H1 (cell line): ENCODE measurements at regions not wholly inside any gene's neighbourhood (a gene's known extent, or its start where the extent isn't known, plus 50 kb on each side); places are given as distances from the start of the nearest gene placed in this dataset.

Experiments used
- CTCF ChIA-PET: fragments of 300-600 bp; sonication (Branson Sonifier 250); formaldehyde crosslinking; loops from one replicate; lab custom pipeline; 2021; ENCODE audit not compliant: partially characterized antibody; lab: Charles Lee
- POLR2A ChIA-PET: fragments of 300-600 bp; sonication (Branson Sonifier 250); formaldehyde crosslinking; loops from one replicate; lab custom pipeline; 2021; ENCODE audit warnings: inconsistent platforms; ENCODE audit not compliant: partially characterized antibody; lab: Charles Lee
- DNase-seq, 2 experiments: peaks; one replicate each; pipeline versions ENCODE4 v3.0.0 to v3.0.0-alpha.2; 2010 to 2022; ENCODE audit warnings: low spot score in 2 of 2, low read depth in 1 of 2, mixed read lengths in 1 of 2
- FAIRE-seq: peaks from 2 replicates; lab custom pipeline; 2011; peaks lifted over from hg19 to GRCh38; lab: Jason Lieb, UNC
- H2AFZ ChIP-seq: 2 replicates; pipeline ENCODE4 v1.8.1; 2012; ENCODE audit warnings: low read length, inconsistent platforms
- H2AK5ac ChIP-seq: 2 replicates; pipeline ENCODE4 v1.6.1; 2013; ENCODE audit warnings: low read depth, low read length
- H2BK120ac ChIP-seq: replicated peaks from 2 replicates; pipeline ENCODE3; 2013; ENCODE audit warnings: low read depth, low read length, inconsistent platforms
- H2BK12ac ChIP-seq: 2 replicates; pipeline ENCODE4 v1.6.1; 2013; ENCODE audit warnings: low read depth, low read length
- H2BK15ac ChIP-seq: 2 replicates; pipeline ENCODE4 v1.6.1; 2013; ENCODE audit warnings: low read length
- H2BK20ac ChIP-seq: 2 replicates; pipeline ENCODE4 v1.6.1; 2013; ENCODE audit warnings: low read length
- H2BK5ac ChIP-seq: 2 replicates; pipeline ENCODE4 v1.6.1; 2013; ENCODE audit warnings: low read depth, low read length
- H3K14ac ChIP-seq: 2 replicates; pipeline ENCODE4 v1.6.1; 2013; ENCODE audit warnings: inconsistent platforms; ENCODE audit not compliant: insufficient read length
- H3K18ac ChIP-seq: 2 replicates; pipeline ENCODE4 v1.6.1; 2013; ENCODE audit warnings: low read length; ENCODE audit errors: extremely low read depth
- H3K23ac ChIP-seq: 2 replicates; pipeline ENCODE4 v1.6.1; 2013; ENCODE audit warnings: inconsistent platforms; ENCODE audit not compliant: insufficient read length
- H3K23me2 ChIP-seq: 2 replicates; pipeline ENCODE4 v1.6.1; 2013; ENCODE audit warnings: low read depth, low read length
- H3K27ac ChIP-seq: 2 replicates; pipeline ENCODE4 v1.6.1; 2011; ENCODE audit warnings: low read depth, low read length, inconsistent platforms
- H3K27me3 ChIP-seq, 4 experiments: replicated peaks in 1 of 4; 1 replicate in 1 of 4; 2 replicates in 3 of 4; pipeline versions ENCODE4 v1.6.1 to v1.8.1; 2011 to 2013; ENCODE audit warnings: low read length in 3 of 4, mild to moderate bottlenecking in 3 of 4, inconsistent platforms in 2 of 4, mixed read lengths in 2 of 4, moderate library complexity in 1 of 4; ENCODE audit not compliant: control insufficient read depth in 3 of 4, insufficient read depth in 3 of 4; ENCODE audit errors: extremely low read depth in 1 of 4
- H3K36me3 ChIP-seq, 4 experiments: 2 replicates each; pipeline versions ENCODE4 v1.6.1 to v1.8.1; 2011 to 2013; ENCODE audit warnings: mild to moderate bottlenecking in 4 of 4, low read length in 3 of 4, moderate library complexity in 2 of 4, control low read depth in 1 of 4, inconsistent platforms in 1 of 4; ENCODE audit not compliant: insufficient read depth in 4 of 4, control insufficient read depth in 2 of 4
- H3K4ac ChIP-seq: replicated peaks from 2 replicates; pipeline ENCODE3; 2013; ENCODE audit warnings: low read length, low read depth, mixed read lengths, inconsistent platforms; ENCODE audit not compliant: insufficient read length
- H3K4me1 ChIP-seq, 4 experiments: replicated peaks in 1 of 4; 1 replicate in 1 of 4; 2 replicates in 3 of 4; pipeline versions ENCODE4 v1.6.1 to v1.8.1; 2011 to 2013; ENCODE audit warnings: low read length in 3 of 4, inconsistent platforms in 2 of 4, mixed read lengths in 1 of 4; ENCODE audit not compliant: insufficient read depth in 4 of 4, control insufficient read depth in 3 of 4
- H3K4me2 ChIP-seq, 2 experiments: 2 replicates each; pipeline versions ENCODE4 v1.6.1 to v1.8.1; 2011 to 2013; ENCODE audit warnings: low read depth in 2 of 2, low read length in 2 of 2, control low read depth in 1 of 2, inconsistent platforms in 1 of 2, mild to moderate bottlenecking in 1 of 2; ENCODE audit not compliant: insufficient read depth in 1 of 2
- H3K4me3 ChIP-seq, 4 experiments: fragments of 200-600, 300-600 bp in 1 of 4; sonication (generic), shearing (Covaris generic), sonication (Bioruptor Twin) in 1 of 4; 2 replicates each; pipeline versions ENCODE4 v1.5.1 to v1.8.1; 2011 to 2016; ENCODE audit warnings: low read length in 4 of 4, low read depth in 3 of 4, control low read depth in 2 of 4, inconsistent platforms in 2 of 4, mild to moderate bottlenecking in 2 of 4, mixed read lengths in 1 of 4, moderate library complexity in 1 of 4; ENCODE audit not compliant: insufficient read depth in 2 of 4; ENCODE audit errors: extremely low read depth in 1 of 4
- H3K56ac ChIP-seq: replicated peaks from 2 replicates; pipeline ENCODE3; 2013; ENCODE audit warnings: low read depth, mild to moderate bottlenecking, mixed read lengths, low read length, inconsistent platforms; ENCODE audit not compliant: insufficient read length
- H3K79me1 ChIP-seq: 2 replicates; pipeline ENCODE4 v1.6.1; 2013; ENCODE audit warnings: low read depth, low read length, control low read depth
- H3K79me2 ChIP-seq, 2 experiments: 2 replicates each; pipeline versions ENCODE4 v1.6.1 to v1.8.1; 2012 to 2013; ENCODE audit warnings: low read length in 2 of 2, mild to moderate bottlenecking in 2 of 2, inconsistent platforms in 1 of 2; ENCODE audit not compliant: insufficient read depth in 2 of 2, control insufficient read depth in 1 of 2
- H3K9ac ChIP-seq, 4 experiments: replicated peaks in 1 of 4; 1 replicate in 1 of 4; 2 replicates in 3 of 4; pipeline versions ENCODE4 v1.6.1 to v1.8.1; 2011 to 2013; ENCODE audit warnings: low read depth in 3 of 4, low read length in 3 of 4, control low read depth in 2 of 4, mild to moderate bottlenecking in 2 of 4, moderate library complexity in 2 of 4, inconsistent platforms in 1 of 4; ENCODE audit errors: extremely low read depth in 1 of 4
- H3K9me3 ChIP-seq, 2 experiments: 2 replicates each; pipeline versions ENCODE4 v1.6.1 to v1.8.1; 2012 to 2013; ENCODE audit warnings: mild to moderate bottlenecking in 2 of 2, moderate library complexity in 2 of 2, control low read depth in 1 of 2, inconsistent platforms in 1 of 2, low read depth in 1 of 2, low read length in 1 of 2, mixed read lengths in 1 of 2; ENCODE audit not compliant: insufficient read depth in 2 of 2
- H4K20me1 ChIP-seq, 2 experiments: replicated peaks in 1 of 2; 2 replicates each; pipeline versions ENCODE3 to v1.8.1; 2011 to 2013; ENCODE audit warnings: inconsistent platforms in 2 of 2, low read length in 2 of 2, mild to moderate bottlenecking in 1 of 2; ENCODE audit not compliant: insufficient read depth in 2 of 2, control insufficient read depth in 1 of 2
- H4K5ac ChIP-seq: 2 replicates; pipeline ENCODE4 v1.6.1; 2013; ENCODE audit warnings: low read length, low read depth, mixed read lengths, inconsistent platforms; ENCODE audit not compliant: insufficient read length
- H4K8ac ChIP-seq: 2 replicates; pipeline ENCODE4 v1.8.0; 2013; ENCODE audit warnings: mild to moderate bottlenecking, moderate library complexity, low read length, inconsistent platforms; ENCODE audit not compliant: insufficient read depth; ENCODE audit errors: extremely low read depth
- H4K91ac ChIP-seq: replicated peaks from 2 replicates; pipeline ENCODE3; 2013; ENCODE audit warnings: low read length, mixed read lengths, inconsistent platforms; ENCODE audit not compliant: insufficient read length
- BACH1 ChIP-seq: IDR thresholded peaks from 2 replicates; pipeline ENCODE4 v1.6.1; 2012; ENCODE audit warnings: low read length, improper control_type of control experiment
- CEBPB ChIP-seq: IDR thresholded peaks from 2 replicates; pipeline ENCODE4 v1.6.1; 2012; ENCODE audit warnings: low read depth, low read length
- CHD2 ChIP-seq: IDR thresholded peaks from 2 replicates; pipeline ENCODE4 v1.6.1; 2012; ENCODE audit warnings: low read length, improper control_type of control experiment
- FOSL1 ChIP-seq: IDR thresholded peaks from 2 replicates; pipeline ENCODE4 v1.6.1; 2011; ENCODE audit warnings: mild to moderate bottlenecking, low read depth, low read length, moderate library complexity; ENCODE audit not compliant: insufficient read depth
- JUN ChIP-seq: IDR thresholded peaks from 2 replicates; pipeline ENCODE4 v1.6.1; 2011; ENCODE audit warnings: low read depth, mild to moderate bottlenecking, improper control_type of control experiment, low read length
- KDM1A ChIP-seq: fragments of 200-600, 300-600 bp; sonication (generic); IDR thresholded peaks from 2 replicates; pipeline ENCODE4 v1.7.1; 2016; ENCODE audit warnings: mild to moderate bottlenecking, low read length, borderline replicate concordance
- MAFK ChIP-seq: IDR thresholded peaks from 2 replicates; pipeline ENCODE4 v1.6.1; 2012; ENCODE audit warnings: low read depth, mild to moderate bottlenecking, improper control_type of control experiment, low read length
- MAX ChIP-seq: IDR thresholded peaks from 2 replicates; pipeline ENCODE4 v1.6.1; 2012; ENCODE audit warnings: inconsistent platforms
- NRF1 ChIP-seq: IDR thresholded peaks from 2 replicates; pipeline ENCODE4 v1.6.1; 2011; ENCODE audit warnings: mild to moderate bottlenecking, low read depth, low read length, improper control_type of control experiment
- POU5F1 ChIP-seq: IDR thresholded peaks from 2 replicates; pipeline ENCODE4 v1.6.1; 2011; ENCODE audit warnings: low read depth, mild to moderate bottlenecking, low read length, moderate library complexity
- RFX5 ChIP-seq: IDR thresholded peaks from 2 replicates; pipeline ENCODE4 v1.6.1; 2011; ENCODE audit warnings: low read depth, low read length, improper control_type of control experiment, borderline replicate concordance
- RXRA ChIP-seq: IDR thresholded peaks from 2 replicates; pipeline ENCODE4 v1.6.1; 2011; ENCODE audit warnings: low read depth, mild to moderate bottlenecking, low read length, moderate library complexity; ENCODE audit not compliant: insufficient read depth
- SIRT6 ChIP-seq: IDR thresholded peaks from one replicate; pipeline ENCODE4 v1.7.1; 2012; ENCODE audit warnings: low read length, inconsistent platforms
- SP2 ChIP-seq: IDR thresholded peaks from 2 replicates; pipeline ENCODE4 v1.6.1; 2012; ENCODE audit warnings: mild to moderate bottlenecking, low read length, inconsistent platforms
- ZNF274 ChIP-seq: IDR thresholded peaks from 2 replicates; pipeline ENCODE4 v1.7.0; 2012; ENCODE audit warnings: low read length, borderline replicate concordance; ENCODE audit errors: extremely low read depth
- WGBS, 2 experiments: shearing (Covaris generic) in 1 of 2; methylation state at CpG; one replicate each; pipeline versions ENCODE4 v1.1.6 to v1.1.7; 2013 to 2015; ENCODE audit warnings: low lambda C conversion rate in 2 of 2, mixed read lengths in 2 of 2, inconsistent platforms in 1 of 2, low coverage in 1 of 2, missing lambda C conversion rate in 1 of 2; ENCODE audit not compliant: insufficient replicate concordance in 2 of 2, insufficient coverage in 1 of 2, insufficient read length in 1 of 2; ENCODE audit errors: extremely low coverage in 1 of 2, missing lambda C conversion rate in 1 of 2; 5-methylcytosine and 5-hydroxymethylcytosine counted together

- no peaks in the 10 kb centered on the region for H3K79me2 ChIP-seq
- WGBS, 2 experiments, result 95% methylated on average over 5 of the region's 5 CpGs; no CpG with 5 or more reads in 1 of the 2 experiments
- H3K9me3 ChIP-seq, result no peaks in the 10 kb centered on the region
- no peaks in the 10 kb centered on the region for H3K27me3 ChIP-seq
- H2AFZ ChIP-seq, result no peak overlapping the region
- ChIA-PET POLR2A (no interaction called here), CTCF (interaction anchor here (0.6 to 3.0 kb wide), 5 partner anchors 15 to 127 kb away, joined by 3 to 11 read pairs (median 3); no protein-coding TSS in a partner anchor)
- H4K8ac ChIP-seq, result no peak overlapping the region
- no peaks in the 10 kb centered on the region for H3K79me1 ChIP-seq
- DNase-seq (no peak), FAIRE-seq (no peak)
- H3K4me1 ChIP-seq, result no peaks in the 10 kb centered on the region
- no peak overlapping the region for H4K91ac ChIP-seq
- H2BK12ac ChIP-seq, result no peak overlapping the region
- H2BK120ac ChIP-seq, result no peak overlapping the region
- no peak overlapping the region for H3K27ac ChIP-seq
- no peaks in the 10 kb centered on the region; the same call in 1 of the 2 replicates for H3K23me2 ChIP-seq
- H3K4ac ChIP-seq, result no peak overlapping the region
- no peak overlapping the region for H3K4me2 ChIP-seq
- H2AK5ac ChIP-seq, result no peak overlapping the region
- no peak overlapping the region for H4K5ac ChIP-seq
- H3K14ac ChIP-seq, result no peak overlapping the region
- H2BK20ac ChIP-seq, result no peak overlapping the region
- H3K56ac ChIP-seq, result no peak overlapping the region
- no peak overlapping the region for H2BK5ac ChIP-seq
- H3K9ac ChIP-seq, result no peak overlapping the region
- no peak overlapping the region for H3K18ac ChIP-seq
- H3K23ac ChIP-seq, result no peak overlapping the region
- H3K36me3 ChIP-seq, result no peaks in the 10 kb centered on the region
- no peaks in the 10 kb centered on the region for H4K20me1 ChIP-seq
- H3K4me3 ChIP-seq, result no peak overlapping the region
- no peak overlapping the region for H2BK15ac ChIP-seq
- TF ChIP-seq KDM1A (no peak), POU5F1 (no peak), MAX (no peak), BACH1 (no peak), JUN (no peak), RXRA (no peak), RFX5 (no peak), ZNF274 (no peak), MAFK (no peak), CEBPB (no peak), SIRT6 (no peak), SP2 (no peak), FOSL1 (no peak), CHD2 (no peak), NRF1 (no peak)
Measured at GRCh38 chr21:27817902-27818623, 851.2 kb upstream of the ADAMTS5 start.
